ENCODE measurements at regions not wholly inside any gene's neighbourhood (a gene's known extent, or its start where the extent isn't known, plus 50 kb on each side); places are given as distances from the start of the nearest gene placed in this dataset.
A peak's percentile ranks its signal among the peaks of the same experiment; 100 is the strongest.
"Not testable (repeated sequence)": the region's sequence is repeated elsewhere in the genome, so short reads cannot be mapped to it uniquely, and the experiment has no call there.

DNA sequence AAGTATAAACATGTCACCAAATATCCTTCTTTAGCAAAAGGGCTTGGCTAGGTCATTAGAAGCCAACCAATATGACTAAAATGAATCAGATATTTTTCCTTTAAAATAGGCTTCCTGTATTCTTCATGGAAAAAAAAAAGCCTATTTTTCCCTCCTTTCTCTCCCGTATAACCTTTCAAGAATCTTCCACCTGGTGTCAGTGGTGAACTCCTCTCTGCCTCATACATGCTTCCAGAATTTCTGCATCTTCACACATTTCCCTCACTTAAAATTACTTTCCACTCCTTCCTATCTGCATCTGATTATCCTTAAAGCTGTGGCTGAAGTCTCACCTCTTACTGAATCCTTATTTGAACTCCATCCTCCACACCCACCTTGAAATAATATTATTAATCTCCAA lies 116.9 kb upstream of the FANCL start:
- no peak for DNase-seq

DNA sequence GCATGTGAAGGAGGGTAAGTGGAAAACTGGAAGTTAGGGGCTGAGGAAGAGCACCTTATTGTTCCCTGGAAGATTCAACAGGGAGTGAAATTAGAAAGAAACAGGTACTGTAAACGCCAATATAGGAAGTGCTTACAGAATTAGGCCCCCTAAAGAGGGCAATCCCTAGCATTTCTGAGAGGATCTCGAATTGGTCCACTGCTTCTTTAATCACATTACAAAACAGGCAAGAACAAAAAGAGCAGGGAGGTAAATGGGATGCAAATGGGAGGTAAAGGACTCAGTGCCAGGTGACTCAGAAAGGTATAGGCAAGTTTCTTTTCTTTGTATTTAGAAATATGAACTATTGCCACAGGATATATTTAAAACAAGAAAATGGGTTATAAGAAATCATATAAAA lies 116.4 kb upstream of the FANCL start:
- no peak for DNase-seq

DNA sequence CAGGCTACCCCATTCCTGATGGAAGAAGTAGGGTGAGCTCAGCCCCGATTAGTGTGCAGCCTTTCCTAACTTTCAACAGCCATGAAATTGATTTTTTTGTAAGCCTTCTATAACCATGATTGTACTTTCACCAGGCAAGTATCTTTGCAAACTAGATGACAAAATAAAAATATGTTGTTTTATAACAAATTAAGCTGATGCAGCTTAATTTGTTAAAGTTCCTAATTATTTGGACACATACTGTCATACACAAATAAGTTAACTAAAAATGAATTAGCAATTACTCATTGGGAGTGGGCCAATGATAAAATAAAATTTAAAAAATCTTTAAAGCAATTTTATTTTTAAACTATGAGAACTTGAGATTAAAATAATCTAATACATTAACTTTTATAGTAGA lies 113.1 kb upstream of the FANCL start:
- no peak for DNase-seq

DNA sequence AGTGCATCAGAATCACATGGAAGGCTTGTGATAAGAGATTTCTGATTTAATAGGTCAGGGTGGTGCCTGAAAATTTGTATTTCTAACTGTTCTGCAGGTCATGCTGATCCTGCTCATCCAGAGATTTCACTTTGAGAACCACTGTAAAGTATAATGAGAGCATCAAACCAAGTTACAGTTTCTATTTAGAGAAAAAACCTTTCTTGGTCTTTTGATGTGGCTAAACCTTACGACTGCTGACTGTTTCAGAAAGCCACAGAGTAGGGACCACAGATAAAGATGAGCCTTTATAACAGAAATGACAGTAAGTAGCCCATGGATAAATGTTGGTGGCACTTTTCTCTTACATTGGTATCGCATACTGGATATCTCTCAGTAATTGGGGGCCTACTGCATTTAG lies 109.4 kb upstream of the FANCL start:
- DNase-seq = no peak

DNA sequence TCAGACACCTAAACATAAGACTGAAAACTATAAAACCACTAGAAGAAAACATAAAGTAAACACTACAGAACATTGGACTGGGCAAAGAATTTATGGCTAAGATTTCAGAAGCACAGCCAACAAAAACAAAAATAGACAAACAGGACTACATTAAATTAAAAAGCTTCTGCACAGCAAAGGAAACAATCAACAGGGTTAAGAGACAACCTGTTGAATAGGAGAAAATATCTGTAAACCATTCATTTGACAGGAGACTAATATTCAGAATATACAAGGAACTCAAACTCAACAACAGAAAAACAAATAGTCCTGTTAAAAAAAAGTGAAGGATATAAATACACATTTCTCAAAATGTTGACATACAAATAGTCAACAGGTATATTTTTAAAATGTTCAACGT lies 106.7 kb upstream of the FANCL start:
- no peak for DNase-seq

DNA sequence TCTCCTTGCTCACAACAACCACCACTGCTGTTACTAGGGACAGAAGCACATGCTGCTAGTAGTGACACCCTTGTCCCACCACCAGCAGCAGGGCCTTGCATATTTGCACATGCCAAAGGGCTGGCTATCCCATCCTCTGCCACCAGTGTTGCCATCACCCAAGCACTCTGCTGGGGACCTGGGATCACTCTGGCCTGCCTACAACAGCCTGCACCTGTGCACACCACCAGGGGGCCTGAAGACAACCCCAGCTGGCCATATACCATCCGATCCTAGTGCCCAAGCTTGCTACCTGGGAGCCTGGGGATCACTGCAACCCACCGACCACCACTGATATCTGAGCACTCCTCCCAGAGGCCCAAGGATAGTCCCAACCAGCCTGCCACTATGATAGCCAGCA lies 99.9 kb upstream of the FANCL start:
- no peak for DNase-seq

DNA sequence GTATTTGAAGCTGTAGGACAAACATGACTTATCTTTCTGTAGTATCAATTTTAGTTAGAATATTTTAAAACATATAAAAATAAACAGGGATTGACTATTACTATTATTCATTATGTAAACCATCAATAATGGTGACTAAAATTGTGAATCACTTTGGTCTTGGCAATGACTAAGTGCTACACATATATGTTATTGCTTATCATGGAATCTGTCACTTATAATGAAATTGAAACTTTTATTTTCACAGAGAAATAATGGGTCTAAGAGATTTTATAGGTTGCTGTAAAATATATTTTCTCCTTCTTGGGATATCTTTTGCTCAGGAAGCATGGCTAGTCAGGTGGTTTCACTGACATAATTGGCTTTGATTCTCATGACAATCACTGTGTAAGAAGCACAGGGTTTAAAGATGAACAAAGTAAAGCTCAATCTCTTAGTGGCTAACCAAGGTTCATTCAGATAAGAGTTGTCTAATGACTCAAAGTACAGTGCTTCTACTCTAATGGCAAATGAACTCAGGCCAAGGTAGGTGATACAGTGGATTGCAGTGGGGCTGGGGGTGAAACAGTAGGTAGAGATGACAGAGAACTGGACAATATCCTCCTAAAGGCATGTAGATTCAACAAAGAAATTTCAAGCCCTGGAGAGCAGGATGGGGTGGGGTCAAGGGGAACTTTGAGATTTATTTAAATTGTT lies 98.6 kb upstream of the FANCL start:
- peak; percentile 27 for DNase-seq

DNA sequence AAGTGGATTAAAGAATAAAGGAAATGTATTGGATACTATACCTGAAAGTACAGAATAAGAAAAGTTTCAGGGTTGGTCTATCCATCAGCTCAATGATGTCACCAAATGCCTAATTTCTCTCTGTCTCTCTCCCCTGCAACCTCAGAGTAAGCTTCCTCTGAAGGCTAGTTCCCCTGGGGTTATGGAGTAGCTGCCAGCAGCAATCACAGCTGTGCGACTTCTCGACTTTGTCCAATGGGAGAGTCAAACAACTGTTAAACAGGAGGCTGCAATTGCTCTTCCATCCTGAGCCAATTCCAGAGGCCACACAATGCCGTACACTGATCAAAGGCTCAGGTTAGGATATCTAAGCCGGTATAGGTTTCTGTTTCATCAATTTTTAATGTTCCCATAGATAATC lies 95.3 kb upstream of the FANCL start:
- peak; percentile 79 for DNase-seq

DNA sequence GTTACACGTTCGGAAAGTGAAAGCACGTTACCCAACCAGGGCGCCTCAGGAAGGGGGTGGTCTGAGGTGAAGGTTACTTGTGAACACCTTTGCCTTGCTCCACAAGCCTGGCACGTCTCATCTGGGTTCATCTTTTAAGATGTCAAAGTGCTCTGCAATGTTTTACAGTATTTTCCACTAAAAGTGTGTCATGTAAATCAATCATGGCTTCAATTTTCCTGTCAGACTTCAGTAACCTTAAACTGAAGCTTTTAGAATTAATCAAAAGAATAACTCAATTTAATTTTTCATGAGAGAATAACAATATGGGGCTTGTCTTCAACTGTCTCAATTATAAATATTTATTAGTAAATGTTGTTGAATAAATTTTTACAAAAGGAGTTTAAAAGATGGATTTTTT lies 93.3 kb upstream of the FANCL start:
- no peak for DNase-seq

DNA sequence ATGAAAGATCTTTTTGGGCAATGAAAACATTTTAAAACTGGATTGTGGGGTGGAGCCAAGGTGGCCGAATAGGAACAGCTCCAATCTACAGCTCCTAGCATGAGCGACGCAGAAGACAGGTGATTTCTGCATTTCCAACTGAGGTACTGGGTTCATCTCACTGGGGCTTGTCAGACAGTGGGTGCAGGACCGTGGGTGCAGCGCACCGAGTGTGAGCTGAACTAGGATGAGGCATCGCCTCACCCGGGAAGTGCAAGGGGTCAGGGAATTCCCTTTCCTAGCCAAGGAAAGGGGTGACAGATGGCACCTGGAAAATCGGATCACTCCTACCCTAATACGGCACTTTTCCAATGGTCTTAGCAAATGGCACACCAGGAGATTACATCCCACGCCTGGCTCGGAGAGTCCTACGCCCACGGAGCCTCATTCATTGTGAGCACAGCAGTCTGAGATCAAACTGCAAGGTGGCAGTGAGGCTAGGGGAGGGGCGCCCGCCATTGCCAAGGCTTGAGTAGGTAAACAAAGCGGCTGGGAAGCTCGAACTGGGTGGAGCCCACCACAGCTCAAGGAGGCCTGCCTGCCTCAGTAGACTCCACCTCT lies 84.3 kb upstream of the FANCL start:
- DNase-seq = peak; percentile 93

DNA sequence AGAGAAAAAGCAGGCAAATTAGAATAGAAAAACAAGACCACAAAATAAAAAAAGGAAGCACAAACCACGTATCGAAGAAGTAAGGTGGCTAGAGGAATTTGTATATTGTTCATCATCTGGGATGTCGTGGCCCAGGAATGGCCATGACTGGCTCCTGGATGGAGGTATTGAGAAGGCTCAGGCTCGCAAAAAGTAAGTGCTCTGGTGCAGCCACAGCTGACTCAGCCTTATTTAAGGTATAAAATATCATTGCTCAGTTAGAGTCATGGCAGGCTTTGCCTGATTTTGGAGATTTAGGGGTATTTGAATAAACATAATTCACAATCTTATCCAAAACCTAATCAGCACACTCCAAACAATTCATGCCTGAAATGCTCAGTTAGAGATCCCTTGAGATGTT lies 78.4 kb upstream of the FANCL start:
- no peak for DNase-seq

DNA sequence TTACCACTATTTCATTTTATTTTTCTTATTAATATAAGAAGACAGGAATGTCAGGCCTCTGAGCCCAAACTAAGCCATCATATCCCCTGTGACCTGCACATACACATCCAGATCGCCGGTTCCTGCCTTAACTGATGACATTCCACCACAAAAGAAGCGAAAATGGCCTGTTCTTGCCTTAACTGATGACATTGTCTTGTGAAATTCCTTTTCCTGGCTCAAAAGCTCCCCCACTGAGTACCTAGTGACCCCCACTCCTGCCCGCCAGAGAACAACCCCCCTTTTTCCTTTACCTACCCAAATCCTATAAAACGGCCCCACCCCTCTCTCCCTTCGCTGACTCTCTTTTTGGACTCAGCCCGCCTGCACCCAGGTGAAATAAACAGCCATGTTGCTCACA lies 77.8 kb upstream of the FANCL start:
- not testable (repeated sequence) for DNase-seq

DNA sequence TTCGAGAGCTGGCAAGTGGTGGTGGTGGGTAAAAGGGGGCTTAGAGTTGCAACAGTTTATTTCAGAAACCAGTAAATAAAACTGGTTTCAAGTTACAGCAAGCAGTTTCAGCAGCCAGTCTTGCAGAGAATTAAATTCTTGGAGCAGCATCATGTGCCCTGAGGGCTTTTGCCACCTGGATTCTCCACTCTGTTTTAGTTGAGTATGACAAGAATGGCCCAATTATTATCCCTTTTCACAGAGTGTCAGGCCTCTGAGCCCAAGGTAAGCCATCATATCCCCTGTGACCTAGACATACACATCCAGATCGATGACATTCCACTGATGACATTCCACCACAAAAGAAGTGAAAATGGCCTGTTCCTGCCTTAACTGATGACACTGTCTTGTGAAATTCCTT lies 72.8 kb upstream of the FANCL start:
- no peak for DNase-seq

DNA sequence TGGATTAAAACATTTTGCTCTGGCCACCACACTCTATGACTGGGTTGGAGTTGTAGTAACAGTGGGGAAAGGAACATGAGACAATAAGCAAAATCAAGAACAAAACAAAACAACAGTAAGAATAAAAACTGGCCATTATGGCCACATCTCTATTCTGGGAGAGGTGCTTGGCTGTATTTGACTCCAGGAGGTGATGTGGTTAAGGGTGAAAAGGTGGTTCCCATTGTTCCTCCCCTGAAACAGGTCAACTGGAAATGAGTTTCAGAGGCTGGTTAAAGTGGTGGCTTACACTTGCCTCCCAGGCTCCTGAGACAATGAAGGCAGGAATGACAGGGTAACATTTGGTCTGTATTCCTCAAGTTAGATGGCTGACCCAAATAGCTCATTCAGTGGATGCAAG lies 67.3 kb upstream of the FANCL start:
- no peak for DNase-seq

DNA sequence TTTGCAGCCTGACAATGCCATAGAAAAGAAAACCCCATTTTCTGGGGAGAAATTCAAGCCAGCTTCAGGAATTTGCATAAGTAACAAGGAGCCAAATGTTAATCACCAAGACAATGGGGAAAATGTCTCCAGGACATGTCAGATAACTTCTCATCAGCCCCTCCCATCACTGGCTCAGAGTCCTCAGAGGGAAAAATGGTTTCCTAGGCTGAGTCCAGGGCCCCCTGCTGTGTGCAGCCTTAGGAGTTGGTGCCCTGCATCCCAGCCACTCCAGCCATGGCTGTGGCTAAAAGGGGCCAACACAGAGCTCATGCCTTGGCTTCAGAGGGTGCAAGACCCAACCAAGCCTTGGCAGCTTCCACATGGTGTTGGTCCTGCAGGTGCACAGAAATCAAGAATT lies 63.7 kb upstream of the FANCL start:
- DNase-seq = no peak

DNA sequence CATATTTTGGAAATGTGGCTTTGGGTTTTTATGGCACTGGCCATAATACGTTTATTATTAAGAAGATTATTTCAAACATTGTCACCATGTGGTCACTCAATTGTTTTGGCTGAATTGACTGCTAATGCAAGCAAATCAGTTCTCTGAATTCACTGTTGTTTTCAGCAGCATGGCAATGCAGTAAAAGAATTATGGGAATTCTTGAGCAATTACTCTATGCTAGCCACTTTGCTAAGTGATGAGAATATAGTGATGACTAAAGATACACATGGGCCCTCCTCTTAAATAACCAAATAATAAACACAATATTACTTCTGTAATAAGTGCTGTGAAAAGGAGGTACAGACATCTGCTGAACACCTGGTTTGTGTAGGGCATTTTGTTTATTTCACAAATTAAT lies 58.0 kb upstream of the FANCL start:
- DNase-seq = no peak

DNA sequence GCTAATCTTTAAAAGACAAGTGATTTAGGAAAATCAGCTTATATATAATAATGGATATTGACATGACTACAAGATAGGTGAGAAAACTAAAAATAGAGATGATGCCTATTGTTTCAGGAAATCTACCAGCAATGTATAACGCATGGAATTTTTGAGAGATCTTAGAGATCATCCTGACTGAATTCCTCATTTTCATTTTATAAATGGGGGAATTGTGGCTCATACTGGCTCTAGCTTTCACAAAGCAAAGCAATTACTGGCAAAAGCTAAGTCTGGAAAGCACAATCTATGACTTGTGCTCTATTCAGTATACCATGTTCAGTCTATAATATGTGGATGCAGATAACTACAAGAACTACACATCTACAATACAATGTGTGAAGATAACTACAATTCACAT lies 51.9 kb upstream of the FANCL start:
- no peak for DNase-seq

DNA sequence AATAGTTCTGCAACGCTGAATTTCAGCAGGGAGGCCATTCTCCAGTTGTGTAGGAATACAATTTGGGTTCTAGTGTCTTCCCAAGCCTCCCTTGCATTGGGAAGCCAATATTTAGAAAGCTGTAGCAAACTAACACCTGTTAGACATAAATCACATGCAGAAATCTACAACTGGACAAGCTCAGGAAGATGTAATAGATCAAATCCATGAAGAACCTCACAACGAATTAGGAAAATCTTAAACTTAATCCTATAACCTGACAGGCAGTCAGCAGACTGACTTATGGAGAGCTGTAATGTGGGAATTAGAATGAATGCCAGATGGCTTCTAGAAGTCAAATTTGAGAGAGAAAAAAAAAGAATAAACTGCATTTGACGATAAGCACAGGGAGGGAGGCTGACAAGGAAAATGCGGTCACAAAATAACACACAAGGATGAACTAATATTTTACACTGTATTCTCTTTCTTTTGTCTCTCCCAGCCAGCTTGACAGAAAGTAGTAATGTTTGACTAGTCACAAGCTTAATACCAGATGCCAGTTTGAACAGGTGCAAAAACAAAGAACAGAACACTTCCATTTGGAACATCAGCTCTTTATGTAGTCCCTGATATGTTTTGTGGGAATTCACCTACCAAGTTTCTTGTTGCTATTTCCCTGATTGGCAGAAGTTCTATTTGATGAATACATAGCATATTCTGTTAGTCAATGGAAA lies 50.8 kb upstream of the FANCL start:
- DNase-seq = peak; percentile 96

All from NCI-H82 (cell line).